ENCODE measurements at regions not wholly inside any gene's neighbourhood (a gene's known extent, or its start where the extent isn't known, plus 50 kb on each side); places are given as distances from the start of the nearest gene placed in this dataset.

- DNase-seq (ENCODE audit: low spot score), result no peak
Measured at GRCh38 chr4:36966756-36967460, 277.6 kb upstream of the NWD2 start.

GRCh38 chr4:36979533-36979932 lies 265.0 kb upstream of the NWD2 start:
- DNase-seq (ENCODE audit: low spot score), result no peak

- no peak for DNase-seq (ENCODE audit: low spot score)
Measured at GRCh38 chr4:36990128-36990872, 254.2 kb upstream of the NWD2 start.

GRCh38 chr4:36997727-36998126 lies 246.8 kb upstream of the NWD2 start:
- DNase-seq (ENCODE audit: low spot score), result no peak

GRCh38 chr4:37000281-37000680 lies 244.3 kb upstream of the NWD2 start:
- no peak for DNase-seq (ENCODE audit: low spot score)

GRCh38 chr4:37001688-37002436 lies 242.7 kb upstream of the NWD2 start:
- DNase-seq (ENCODE audit: low spot score), result no peak

GRCh38 chr4:37002625-37003024 lies 241.9 kb upstream of the NWD2 start:
- no peak for DNase-seq (ENCODE audit: low spot score)

GRCh38 chr4:37008199-37008598 lies 236.3 kb upstream of the NWD2 start:
- no peak for DNase-seq (ENCODE audit: low spot score)

- no peak for DNase-seq (ENCODE audit: low spot score)
Measured at GRCh38 chr4:37014584-37014983, 230.0 kb upstream of the NWD2 start.

GRCh38 chr4:37015391-37015790 lies 229.2 kb upstream of the NWD2 start:
- DNase-seq (ENCODE audit: low spot score), result no peak

GRCh38 chr4:37023504-37023903 lies 221.0 kb upstream of the NWD2 start:
- no peak for DNase-seq (ENCODE audit: low spot score)

GRCh38 chr4:37023996-37024395 lies 220.5 kb upstream of the NWD2 start:
- no peak for DNase-seq (ENCODE audit: low spot score)

- DNase-seq (ENCODE audit: low spot score), result no peak
Measured at GRCh38 chr4:37040816-37041215, 203.7 kb upstream of the NWD2 start.

- no peak for DNase-seq (ENCODE audit: low spot score)
Measured at GRCh38 chr4:37043342-37043741, 201.2 kb upstream of the NWD2 start.

- no peak for DNase-seq (ENCODE audit: low spot score)
Measured at GRCh38 chr4:37051111-37051510, 193.4 kb upstream of the NWD2 start.

GRCh38 chr4:37051866-37052265 lies 192.7 kb upstream of the NWD2 start:
- DNase-seq (ENCODE audit: low spot score), result no peak

- DNase-seq (ENCODE audit: low spot score), result no peak
Measured at GRCh38 chr4:37054531-37055077, 189.9 kb upstream of the NWD2 start.

- no peak for DNase-seq (ENCODE audit: low spot score)
Measured at GRCh38 chr4:37058826-37059225, 185.7 kb upstream of the NWD2 start.

- no peak for DNase-seq (ENCODE audit: low spot score)
Measured at GRCh38 chr4:37066159-37066558, 178.4 kb upstream of the NWD2 start.

GRCh38 chr4:37068580-37068979 lies 176.0 kb upstream of the NWD2 start:
- no peak for DNase-seq (ENCODE audit: low spot score)

GRCh38 chr4:37070041-37070440 lies 174.5 kb upstream of the NWD2 start:
- no peak for DNase-seq (ENCODE audit: low spot score)

- no peak for DNase-seq (ENCODE audit: low spot score)
Measured at GRCh38 chr4:37071576-37071975, 173.0 kb upstream of the NWD2 start.

Data from kidney capillary endothelial cell (primary cell).